ENCODE measurements at regions not wholly inside any gene's neighbourhood (a gene's known extent, or its start where the extent isn't known, plus 50 kb on each side); places are given as distances from the start of the nearest gene placed in this dataset.

- no peak for TF ChIP-seq CTCF (IDR thresholded peaks at IDR 0.05)
- no peak for TF ChIP-seq EZH2 (IDR thresholded peaks at IDR 0.05; ENCODE audit: borderline replicate concordance, insufficient read depth, low read depth, low read length, poor library complexity, severe bottlenecking)
Measured at GRCh38 chr7:92924800-92925199, 88.4 kb upstream of the CDK6 start.

Measured in B cell (primary cell).